Peyer's patch (tissue), 4 donors: ENCODE measurements at regions not wholly inside any gene's neighbourhood (a gene's known extent, or its start where the extent isn't known, plus 50 kb on each side); places are given as distances from the start of the nearest gene placed in this dataset.

Experiments used
- CTCF ChIP-seq, 6 experiments: fragments of 450-650 bp in 4 of 6; fragments of 200-600 bp in 2 of 6; sonication (generic) in 1 of 6; IDR thresholded peaks; one replicate each; pipeline ENCODE4 v1.5.1; 2017 to 2019; ENCODE audit warnings: antibody characterized with exemption in 6 of 6, mild to moderate bottlenecking in 3 of 6, moderate library complexity in 1 of 6
- POLR2A ChIP-seq, 2 donors: fragments of 450-650 bp; IDR thresholded peaks; one replicate each; pipeline ENCODE4 v1.5.1; 2017; ENCODE audit warnings: antibody characterized with exemption in 2 of 2, mild to moderate bottlenecking in 2 of 2, moderate library complexity in 2 of 2

GRCh38 chr7:47024991-47025390, 556.9 kb downstream of the TNS3 start:
- no peak for TF ChIP-seq POLR2A (IDR thresholded peaks at IDR 0.05)
- no peak for TF ChIP-seq CTCF (IDR thresholded peaks at IDR 0.05)
